Hepatocyte (in vitro differentiated cells): ENCODE measurements at regions not wholly inside any gene's neighbourhood (a gene's known extent, or its start where the extent isn't known, plus 50 kb on each side); places are given as distances from the start of the nearest gene placed in this dataset.

Experiments used
- DNase-seq: peaks from one replicate; pipeline ENCODE4 v3.0.0-alpha.2; 2016; ENCODE audit warnings: low spot score
- H2AFZ ChIP-seq: fragments of 200-600 bp; sonication (generic); 2 replicates; pipeline ENCODE4 v1.6.0; 2016; ENCODE audit warnings: antibody characterized with exemption, mild to moderate bottlenecking
- H3K27ac ChIP-seq: fragments of 200-600 bp; sonication (generic); 2 replicates; pipeline ENCODE4 v1.5.1; 2016; ENCODE audit warnings: mild to moderate bottlenecking
- H3K27me3 ChIP-seq: fragments of 200-600 bp; sonication (generic); 2 replicates; pipeline ENCODE4 v1.6.1; 2016
- H3K36me3 ChIP-seq: fragments of 200-600 bp; sonication (generic); replicated peaks from 2 replicates; pipeline ENCODE4 v1.5.1; 2016; ENCODE audit warnings: low read depth; ENCODE audit not compliant: insufficient read depth
- H3K4me1 ChIP-seq: fragments of 200-600 bp; sonication (generic); 2 replicates; pipeline ENCODE4 v1.5.1; 2016; ENCODE audit warnings: mild to moderate bottlenecking, moderate library complexity; ENCODE audit not compliant: insufficient read depth
- H3K4me2 ChIP-seq: fragments of 200-600 bp; sonication (generic); 2 replicates; pipeline ENCODE4 v1.6.0; 2016
- H3K4me3 ChIP-seq: fragments of 200-600 bp; sonication (generic); 2 replicates; pipeline ENCODE4 v1.5.1; 2016; ENCODE audit warnings: mild to moderate bottlenecking
- H3K79me2 ChIP-seq: fragments of 200-600 bp; sonication (generic); 2 replicates; pipeline ENCODE4 v1.6.0; 2017; ENCODE audit warnings: mild to moderate bottlenecking
- H3K9me2 ChIP-seq: fragments of 200-600 bp; sonication (generic); replicated peaks from 2 replicates; pipeline ENCODE4 v1.6.0; 2017; ENCODE audit warnings: mild to moderate bottlenecking; ENCODE audit not compliant: insufficient read depth
- H3K9me3 ChIP-seq: fragments of 200-600 bp; sonication (generic); 2 replicates; pipeline ENCODE4 v1.5.1; 2016; ENCODE audit warnings: low read depth, mild to moderate bottlenecking
- H4K20me1 ChIP-seq: fragments of 200-600 bp; sonication (generic); 2 replicates; pipeline ENCODE4 v1.6.0; 2016; ENCODE audit warnings: mild to moderate bottlenecking; ENCODE audit not compliant: insufficient read depth, poor library complexity, severe bottlenecking
- CTCF ChIP-seq: fragments of 200-600 bp; sonication (generic); IDR thresholded peaks from 2 replicates; pipeline ENCODE4 v1.5.1; 2016; ENCODE audit warnings: antibody characterized with exemption, mild to moderate bottlenecking; ENCODE audit not compliant: poor library complexity
- EZH2 ChIP-seq: fragments of 200-600 bp; sonication (generic); IDR thresholded peaks from 2 replicates; pipeline ENCODE4 v1.6.1; 2016; ENCODE audit warnings: antibody characterized with exemption, mild to moderate bottlenecking, borderline replicate concordance
- EZH2phosphoT487 ChIP-seq: fragments of 200-600 bp; sonication (generic); IDR thresholded peaks from one replicate; pipeline ENCODE4 v1.6.1; 2018; ENCODE audit warnings: antibody characterized with exemption, mild to moderate bottlenecking, low read depth, moderate library complexity; ENCODE audit not compliant: unreplicated experiment, severe bottlenecking
- WGBS: methylation state at CpG from one replicate; pipeline ENCODE4 v1.1.6; 2016; ENCODE audit warnings: low lambda C conversion rate; ENCODE audit errors: missing lambda C conversion rate; 5-methylcytosine and 5-hydroxymethylcytosine counted together

GRCh38 chr4:123297836-123298235 lies 98.8 kb upstream of the SPRY1 start:
- no peaks in the 10 kb centered on the region for H3K79me2 ChIP-seq
- TF ChIP-seq EZH2phosphoT487 (no peak), CTCF (no peak), EZH2 (no peak)
- H3K27me3 ChIP-seq, result no peaks in the 10 kb centered on the region
- no peaks in the 10 kb centered on the region for H3K36me3 ChIP-seq
- H4K20me1 ChIP-seq, result no peaks in the 10 kb centered on the region
- no peak overlapping the region for H2AFZ ChIP-seq
- no peaks in the 10 kb centered on the region for H3K4me1 ChIP-seq
- no peak for DNase-seq
- H3K4me3 ChIP-seq, result no peak overlapping the region
- H3K9me2 ChIP-seq, result no peaks in the 10 kb centered on the region
- WGBS, result 91% methylated on average over 2 of the region's 2 CpGs
- H3K27ac ChIP-seq, result no peak overlapping the region
- H3K9me3 ChIP-seq, result no peaks in the 10 kb centered on the region
- H3K4me2 ChIP-seq, result no peak overlapping the region

DNA sequence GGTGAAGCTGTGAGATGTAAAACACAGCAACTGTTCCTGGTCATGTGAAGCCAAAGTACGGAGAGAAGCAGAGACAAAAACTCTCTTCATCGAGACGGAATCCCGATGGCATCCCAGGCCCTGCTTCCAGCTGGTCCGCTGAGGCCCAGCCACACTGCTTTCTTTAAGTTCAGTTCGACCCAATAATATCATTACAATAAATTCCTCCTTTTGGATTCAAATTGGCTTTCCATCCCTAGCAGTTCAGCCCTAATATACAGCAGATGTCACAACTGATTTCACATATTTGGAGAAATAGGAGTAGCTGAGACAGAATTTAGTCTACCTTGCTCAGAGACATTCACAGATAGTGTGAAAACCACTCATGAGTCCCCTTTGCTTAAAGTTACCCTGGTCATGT lies 98.3 kb upstream of the SPRY1 start:
- Histone ChIP-seq H3K4me1 (no peaks in the 10 kb centered on the region), H3K36me3 (no peaks in the 10 kb centered on the region), H3K4me3 (no peak overlapping the region), H3K4me2 (no peak overlapping the region), H2AFZ (no peak overlapping the region), H3K79me2 (no peaks in the 10 kb centered on the region), H3K9me3 (no peaks in the 10 kb centered on the region), H3K9me2 (no peaks in the 10 kb centered on the region), H3K27ac (no peak overlapping the region), H3K27me3 (no peaks in the 10 kb centered on the region), H4K20me1 (no peaks in the 10 kb centered on the region)
- DNase-seq, result no peak
- WGBS, result 94% methylated on average over 6 of the region's 6 CpGs
- TF ChIP-seq EZH2phosphoT487 (no peak), CTCF (no peak), EZH2 (no peak)

DNA sequence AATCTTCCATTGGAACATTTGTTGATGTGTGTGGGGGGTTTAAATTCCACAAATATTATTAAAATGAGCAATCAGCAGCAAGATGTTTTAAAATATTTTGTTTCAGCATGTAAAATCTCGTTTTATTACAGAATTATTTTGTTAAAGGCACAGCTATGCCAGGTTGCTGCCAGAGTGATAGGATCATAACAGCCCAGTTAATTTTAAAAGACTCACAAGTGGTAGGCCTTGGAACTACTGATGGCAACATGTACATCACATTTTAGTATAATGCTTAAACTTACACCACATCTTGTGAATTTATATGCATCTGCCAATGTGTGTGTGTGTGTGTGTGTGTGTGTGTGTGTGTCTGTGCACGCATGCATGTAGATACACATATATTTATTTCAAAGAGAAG lies 97.8 kb upstream of the SPRY1 start:
- no peaks in the 10 kb centered on the region for H3K4me1 ChIP-seq
- TF ChIP-seq EZH2 (no peak), EZH2phosphoT487 (no peak), CTCF (no peak)
- no peak overlapping the region for H2AFZ ChIP-seq
- no peaks in the 10 kb centered on the region for H3K9me3 ChIP-seq
- no peaks in the 10 kb centered on the region for H4K20me1 ChIP-seq
- DNase-seq, result no peak
- no peaks in the 10 kb centered on the region for H3K27me3 ChIP-seq
- H3K79me2 ChIP-seq, result no peaks in the 10 kb centered on the region
- H3K4me3 ChIP-seq, result no peak overlapping the region
- H3K36me3 ChIP-seq, result no peaks in the 10 kb centered on the region
- no peak overlapping the region for H3K27ac ChIP-seq
- no peaks in the 10 kb centered on the region for H3K9me2 ChIP-seq
- H3K4me2 ChIP-seq, result no peak overlapping the region
- WGBS, result 82% methylated on average over 2 of the region's 2 CpGs

DNA sequence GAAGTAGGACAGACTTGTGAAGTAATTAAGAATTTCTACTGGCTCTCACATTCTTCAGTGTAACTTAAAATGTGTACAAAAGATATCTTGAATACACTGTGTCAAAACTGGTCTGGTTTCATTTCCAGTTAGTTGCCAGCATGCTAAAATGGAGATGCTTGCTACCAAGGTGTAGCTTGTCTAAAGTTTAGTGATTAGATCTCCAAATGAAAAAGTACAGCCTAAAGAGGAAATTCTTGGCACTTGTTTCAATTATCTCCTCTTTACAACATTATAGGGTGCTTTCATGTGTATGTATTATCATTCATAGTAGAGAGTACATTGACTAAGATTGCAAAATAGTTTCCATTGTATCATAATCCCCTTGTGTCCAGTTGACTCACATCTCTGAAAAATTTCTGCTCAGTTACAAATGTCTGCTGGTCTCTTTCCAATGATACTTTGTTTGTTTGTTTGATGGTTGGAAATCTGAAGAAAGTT lies 97.3 kb upstream of the SPRY1 start:
- H3K4me1 ChIP-seq, result no peaks in the 10 kb centered on the region
- DNase-seq, result no peak
- no peaks in the 10 kb centered on the region for H4K20me1 ChIP-seq
- H3K27ac ChIP-seq, result no peak overlapping the region
- no peak overlapping the region for H3K4me2 ChIP-seq
- H3K36me3 ChIP-seq, result no peaks in the 10 kb centered on the region
- H3K4me3 ChIP-seq, result no peak overlapping the region
- no peaks in the 10 kb centered on the region for H3K9me3 ChIP-seq
- no peaks in the 10 kb centered on the region for H3K9me2 ChIP-seq
- no peaks in the 10 kb centered on the region for H3K27me3 ChIP-seq
- H2AFZ ChIP-seq, result no peak overlapping the region
- TF ChIP-seq EZH2 (no peak), CTCF (no peak), EZH2phosphoT487 (no peak)
- no peaks in the 10 kb centered on the region for H3K79me2 ChIP-seq
